ENCODE measurements at regions not wholly inside any gene's neighbourhood (a gene's known extent, or its start where the extent isn't known, plus 50 kb on each side); places are given as distances from the start of the nearest gene placed in this dataset.

DNA sequence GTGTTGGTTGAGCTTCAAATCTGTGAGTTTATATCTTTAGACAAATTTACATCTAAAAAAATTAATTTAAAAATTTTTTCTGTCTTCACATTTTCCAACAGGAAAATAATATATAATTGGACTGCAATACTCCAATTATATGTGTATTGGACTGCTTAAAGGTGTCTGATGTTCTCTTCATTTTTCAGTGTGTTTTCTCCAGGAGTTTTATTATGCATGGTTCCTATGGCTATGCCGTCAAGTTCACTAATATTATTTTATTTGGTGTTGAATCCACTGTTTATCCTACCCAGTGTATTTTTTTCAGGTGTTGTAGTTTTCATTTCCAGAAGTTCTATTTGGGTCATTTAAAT, 62.1 kb upstream of the CTLA4 start:
- WGBS, 2 donors, result 96 to 100% methylated on average over 1 of the region's 1 CpG

DNA sequence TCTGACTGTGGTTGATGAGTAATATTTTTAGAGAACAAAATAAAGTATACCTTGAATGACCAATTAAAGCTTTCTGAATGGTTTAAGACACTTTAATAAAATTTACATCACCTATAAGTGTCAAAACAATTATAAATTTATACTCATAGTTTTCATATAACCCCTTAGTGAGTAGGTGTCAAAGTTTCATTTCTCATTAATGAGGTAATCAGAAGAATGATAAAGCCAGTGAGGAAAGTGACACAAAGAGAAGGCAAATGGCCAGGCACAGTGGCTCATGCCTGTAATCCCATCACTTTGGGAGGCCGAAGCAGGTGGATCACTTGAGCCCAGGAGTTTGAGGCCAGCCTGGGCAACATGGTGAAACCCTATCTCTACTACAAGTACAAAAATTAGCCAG, 60.8 kb upstream of the CTLA4 start:
- 100% methylated on average over 1 of the region's 1 CpG for WGBS, 2 donors
- intact Hi-C loops (cut with DNase I), result loop anchor here in 2 of 10 donors (10.0 kb wide), 2 partner anchors 112 to 272 kb away; partner anchors contain the start of gene RAPH1 (in 1 of the 2)

More for the DNA sequence above, 62.1 kb upstream of the CTLA4 start:
- Histone ChIP-seq H3K27me3 (no peaks in the 10 kb centered on the region), H3K36me3 (no peaks in the 10 kb centered on the region), H3K9me3 (peaks cover 0 to 36% (median 14%) of the 10 kb centered on the region in 11 donors), H3K27ac (no peak overlapping the region), H3K4me1 (peaks cover 0 to 54% (median 0%) of the 10 kb centered on the region in 9 donors), H3K4me3 (no peak overlapping the region)
- intact Hi-C loops (cut with DNase I), result loop anchor here in 2 of 10 donors (10.0 kb wide), 2 partner anchors 111 to 271 kb away; partner anchors contain the start of gene RAPH1 (in 1 of the 2)
- DNase-seq (no peak), ATAC-seq (no peak)
- TF ChIP-seq, protein P1, sequence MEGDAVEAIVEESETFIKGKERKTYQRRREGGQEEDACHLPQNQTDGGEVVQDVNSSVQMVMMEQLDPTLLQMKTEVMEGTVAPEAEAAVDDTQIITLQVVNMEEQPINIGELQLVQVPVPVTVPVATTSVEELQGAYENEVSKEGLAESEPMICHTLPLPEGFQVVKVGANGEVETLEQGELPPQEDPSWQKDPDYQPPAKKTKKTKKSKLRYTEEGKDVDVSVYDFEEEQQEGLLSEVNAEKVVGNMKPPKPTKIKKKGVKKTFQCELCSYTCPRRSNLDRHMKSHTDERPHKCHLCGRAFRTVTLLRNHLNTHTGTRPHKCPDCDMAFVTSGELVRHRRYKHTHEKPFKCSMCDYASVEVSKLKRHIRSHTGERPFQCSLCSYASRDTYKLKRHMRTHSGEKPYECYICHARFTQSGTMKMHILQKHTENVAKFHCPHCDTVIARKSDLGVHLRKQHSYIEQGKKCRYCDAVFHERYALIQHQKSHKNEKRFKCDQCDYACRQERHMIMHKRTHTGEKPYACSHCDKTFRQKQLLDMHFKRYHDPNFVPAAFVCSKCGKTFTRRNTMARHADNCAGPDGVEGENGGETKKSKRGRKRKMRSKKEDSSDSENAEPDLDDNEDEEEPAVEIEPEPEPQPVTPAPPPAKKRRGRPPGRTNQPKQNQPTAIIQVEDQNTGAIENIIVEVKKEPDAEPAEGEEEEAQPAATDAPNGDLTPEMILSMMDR (IDR thresholded peaks at IDR 0.05), result no peak

GRCh38 chr2:203808046-203808750, 59.4 kb upstream of the CTLA4 start:
- ATAC-seq, result no peak
- peaks cover 0 to 22% (median 14%) of the 10 kb centered on the region in 11 donors for H3K9me3 ChIP-seq
- H3K27me3 ChIP-seq, result no peaks in the 10 kb centered on the region
- intact Hi-C loops (cut with DNase I), result loop anchor here in 2 of 10 donors (10.0 kb wide), 2 partner anchors 113 to 273 kb away; partner anchors contain the start of gene RAPH1 (in 1 of the 2)
- H3K27ac ChIP-seq, result peak overlapping the region in 1 of 10 donors; percentile 18
- 71 to 74% methylated on average over 7 of the region's 7 CpGs for WGBS, 2 donors
- H3K4me1 ChIP-seq, result peaks cover 0 to 64% (median 0%) of the 10 kb centered on the region in 9 donors
- no peaks in the 10 kb centered on the region for H3K36me3 ChIP-seq
- TF ChIP-seq, protein P1 (IDR thresholded peaks at IDR 0.05), result no peak
- no peak for DNase-seq
- H3K4me3 ChIP-seq, result no peak overlapping the region

More for the DNA sequence above, 60.8 kb upstream of the CTLA4 start:
- ATAC-seq (no peak), DNase-seq (no peak)
- no peak overlapping the region for H3K4me3 ChIP-seq
- no peak overlapping the region for H3K27ac ChIP-seq
- H3K36me3 ChIP-seq, result no peaks in the 10 kb centered on the region
- H3K9me3 ChIP-seq, result peaks cover 0 to 23% (median 14%) of the 10 kb centered on the region in 11 donors
- peaks cover 0 to 64% (median 0%) of the 10 kb centered on the region in 9 donors for H3K4me1 ChIP-seq
- no peaks in the 10 kb centered on the region for H3K27me3 ChIP-seq
- TF ChIP-seq, protein P1 (IDR thresholded peaks at IDR 0.05), result no peak

GRCh38 chr2:203809084-203809521, 58.5 kb upstream of the CTLA4 start:
- WGBS, 2 donors, result 79 to 83% methylated on average over 2 of the region's 2 CpGs
- ATAC-seq, result no peak

More at GRCh38 chr2:203809084-203809521, 58.5 kb upstream of the CTLA4 start:
- Histone ChIP-seq H3K36me3 (no peaks in the 10 kb centered on the region), H3K27me3 (no peaks in the 10 kb centered on the region), H3K4me1 (peaks cover 0 to 60% (median 0%) of the 10 kb centered on the region in 9 donors), H3K4me3 (no peak overlapping the region), H3K9me3 (peaks cover 0 to 22% (median 14%) of the 10 kb centered on the region in 11 donors), H3K27ac (peak overlapping the region in 4 of 10 donors; percentile 0 to 28 (median 20))
- TF ChIP-seq, protein P1 (IDR thresholded peaks at IDR 0.05), result no peak
- DNase-seq, result no peak
- intact Hi-C loops (cut with DNase I), result loop anchor here in 2 of 10 donors (10.0 kb wide), 2 partner anchors 114 to 274 kb away; partner anchors contain the start of gene RAPH1 (in 1 of the 2)

Measured in heart right ventricle (tissue), 16 donors.